ENCODE measurements at regions not wholly inside any gene's neighbourhood (a gene's known extent, or its start where the extent isn't known, plus 50 kb on each side); places are given as distances from the start of the nearest gene placed in this dataset.

- DNase-seq = no peak
Observed at GRCh38 chr3:164080208-164080607, 998.1 kb downstream of the SI start.

GRCh38 chr3:164064298-164064697 lies 1014.0 kb downstream of the SI start:
- DNase-seq = no peak

- DNase-seq = no peak
Observed at GRCh38 chr3:164060923-164061322, 1017.4 kb downstream of the SI start.

GRCh38 chr3:164049847-164050246 lies 1028.4 kb downstream of the SI start:
- no peak for DNase-seq

- no peak for DNase-seq
Observed at GRCh38 chr3:164048451-164048850, 1029.8 kb downstream of the SI start.

- no peak for DNase-seq
Observed at GRCh38 chr3:164040991-164041390, 1037.3 kb downstream of the SI start.

- peak; percentile 16 for DNase-seq
Observed at GRCh38 chr3:164030194-164030593, 1048.1 kb downstream of the SI start.

GRCh38 chr3:164024786-164025185 lies 1053.5 kb downstream of the SI start:
- DNase-seq = no peak

- no peak for DNase-seq
Observed at GRCh38 chr3:164023480-164023879, 1054.8 kb downstream of the SI start.

- no peak for DNase-seq
Observed at GRCh38 chr3:164018500-164018899, 1059.8 kb downstream of the SI start.

- no peak for DNase-seq
Observed at GRCh38 chr3:164007765-164008164, 1070.5 kb downstream of the SI start.

GRCh38 chr3:164004205-164004604 lies 1074.1 kb downstream of the SI start:
- peak; percentile 13 for DNase-seq

GRCh38 chr3:164003016-164003415 lies 1075.3 kb downstream of the SI start:
- DNase-seq = peak; percentile 15

GRCh38 chr3:163983940-163984339 lies 1094.4 kb downstream of the SI start:
- DNase-seq = no peak

GRCh38 chr3:163971861-163972260 lies 1106.4 kb downstream of the SI start:
- peak; percentile 47 for DNase-seq

- peak; percentile 12 for DNase-seq
Observed at GRCh38 chr3:163957072-163957471, 1121.2 kb downstream of the SI start.

GRCh38 chr3:163953526-163953925 lies 1124.8 kb downstream of the SI start:
- no peak for DNase-seq

GRCh38 chr3:163952499-163952898 lies 1125.8 kb downstream of the SI start:
- no peak for DNase-seq

GRCh38 chr3:163951397-163951987 lies 1126.8 kb downstream of the SI start:
- DNase-seq = peak; percentile 44

GRCh38 chr3:163946785-163947184 lies 1131.5 kb downstream of the SI start:
- DNase-seq = no peak

GRCh38 chr3:163943664-163944063 lies 1134.6 kb downstream of the SI start:
- DNase-seq = no peak

GRCh38 chr3:163939926-163940325 lies 1138.4 kb downstream of the SI start:
- DNase-seq = peak; percentile 71

GRCh38 chr3:163936543-163936942 lies 1141.8 kb downstream of the SI start:
- DNase-seq = no peak

- no peak for DNase-seq
Observed at GRCh38 chr3:163935411-163935810, 1142.9 kb downstream of the SI start.

- no peak for DNase-seq
Observed at GRCh38 chr3:163929069-163929652, 1149.1 kb downstream of the SI start.
